Stimulated activated CD4-positive, alpha-beta T cell treated with anti-CD3 and anti-CD28 coated beads, TNF-alpha, amount 100 ng/mL, for 48 hours (primary cell): ENCODE measurements at regions not wholly inside any gene's neighbourhood (a gene's known extent, or its start where the extent isn't known, plus 50 kb on each side); places are given as distances from the start of the nearest gene placed in this dataset.

Source experiments
- DNase-seq, 3 donors: peaks; one replicate each; pipeline ENCODE4 v3.0.0-alpha.2; 2020; ENCODE audit warnings: low read depth in 3 of 3

DNA sequence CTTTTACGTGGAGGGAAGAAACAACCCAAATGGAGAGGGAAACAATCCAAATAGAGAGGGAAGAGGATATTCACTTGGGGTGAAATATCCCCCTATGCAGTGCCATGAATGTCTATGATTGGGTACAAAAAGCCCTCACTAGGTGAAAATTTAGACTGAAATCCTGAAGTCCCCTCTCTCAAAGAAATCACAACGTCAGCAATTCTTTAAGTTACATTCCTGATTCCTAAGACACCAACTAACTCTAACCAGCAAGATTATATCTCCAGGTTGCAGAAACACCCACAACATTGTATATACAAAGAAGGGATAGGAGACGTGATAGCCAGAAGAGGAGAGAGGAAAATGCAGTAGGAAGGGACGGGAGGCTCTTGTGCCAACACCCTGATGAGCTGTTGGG lies 374.3 kb downstream of the DCAF12L2 start:
- no peak for DNase-seq

DNA sequence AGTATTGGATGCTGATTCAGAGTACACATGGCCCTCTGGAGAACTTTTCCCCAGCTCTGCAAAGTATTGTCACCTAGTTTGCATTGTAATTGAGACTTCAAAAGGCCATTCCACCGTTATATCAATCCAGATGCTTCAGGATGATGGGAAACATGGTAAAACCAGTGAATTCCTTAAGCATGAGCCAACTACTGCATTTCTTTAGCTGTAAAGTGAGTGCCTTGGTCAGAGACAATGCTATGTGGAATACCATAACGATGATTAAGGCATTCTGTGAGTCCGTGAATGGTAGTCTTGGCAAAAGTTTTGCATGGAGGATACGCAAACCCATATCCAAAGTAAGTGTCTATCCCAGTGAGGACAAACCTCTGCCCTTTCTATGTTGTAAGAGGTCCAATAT lies 355.2 kb downstream of the DCAF12L2 start:
- DNase-seq = no peak

DNA sequence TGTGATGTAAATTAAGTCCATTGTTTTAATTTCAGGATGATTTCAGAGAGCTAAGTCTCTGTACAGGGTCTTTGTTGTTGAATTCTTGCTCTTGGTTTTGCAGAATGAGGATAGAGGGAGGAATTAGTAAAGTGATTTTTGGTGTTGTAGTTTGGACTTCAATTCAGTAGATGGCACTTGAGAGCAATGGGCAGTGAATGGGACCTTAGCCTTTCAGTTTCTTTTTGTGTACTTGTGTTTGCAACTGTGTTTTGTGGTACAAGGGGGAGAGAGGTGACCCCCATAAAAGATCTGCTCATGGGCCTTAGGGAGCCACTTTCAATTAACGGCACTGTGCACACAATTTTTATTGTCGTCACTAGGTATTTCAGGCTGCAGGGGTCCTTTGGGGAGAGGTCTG lies 340.0 kb downstream of the DCAF12L2 start:
- no peak for DNase-seq

- DNase-seq = no peak
Measured at GRCh38 chrX:125826774-125827451, 339.2 kb downstream of the DCAF12L2 start.

DNA sequence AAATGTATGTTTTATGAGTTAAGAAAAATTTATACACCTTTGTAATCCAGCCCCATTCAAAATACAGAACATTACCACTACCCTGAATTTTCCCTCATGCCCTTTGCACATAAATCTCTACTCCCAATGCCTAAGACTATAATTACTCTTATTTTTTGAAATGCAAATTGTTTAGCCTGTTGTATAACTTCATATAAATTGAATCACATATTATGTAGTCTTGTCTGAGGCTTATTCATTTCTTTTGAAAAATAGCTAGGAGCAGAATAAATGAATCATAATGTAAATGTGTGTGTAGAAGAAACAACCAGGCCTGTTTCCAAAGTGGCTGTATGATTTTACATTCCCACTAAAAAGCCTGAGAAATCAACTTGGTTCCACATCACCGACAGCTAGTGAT lies 319.8 kb downstream of the DCAF12L2 start:
- no peak for DNase-seq

DNA sequence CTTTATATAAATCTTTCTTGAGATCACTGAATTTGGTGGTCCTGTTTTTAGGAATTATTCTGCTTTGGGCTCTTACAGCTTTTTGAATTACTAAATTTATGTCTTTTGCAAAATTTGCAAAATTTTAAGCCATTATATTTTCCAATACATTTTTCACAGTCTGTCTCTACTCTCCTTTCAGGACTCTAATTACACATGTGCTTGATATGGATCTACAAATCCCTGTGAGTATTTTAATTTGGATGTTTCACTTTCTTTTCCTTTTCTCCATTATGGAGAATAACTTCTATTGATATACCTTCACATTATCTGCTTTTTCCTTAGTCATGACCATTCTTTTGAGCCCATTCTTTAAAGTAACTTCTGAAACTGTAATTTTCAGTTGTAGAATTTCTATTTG lies 315.4 kb downstream of the DCAF12L2 start:
- DNase-seq = no peak

- DNase-seq = no peak
Measured at GRCh38 chrX:125883169-125883568, 282.9 kb downstream of the DCAF12L2 start.

DNA sequence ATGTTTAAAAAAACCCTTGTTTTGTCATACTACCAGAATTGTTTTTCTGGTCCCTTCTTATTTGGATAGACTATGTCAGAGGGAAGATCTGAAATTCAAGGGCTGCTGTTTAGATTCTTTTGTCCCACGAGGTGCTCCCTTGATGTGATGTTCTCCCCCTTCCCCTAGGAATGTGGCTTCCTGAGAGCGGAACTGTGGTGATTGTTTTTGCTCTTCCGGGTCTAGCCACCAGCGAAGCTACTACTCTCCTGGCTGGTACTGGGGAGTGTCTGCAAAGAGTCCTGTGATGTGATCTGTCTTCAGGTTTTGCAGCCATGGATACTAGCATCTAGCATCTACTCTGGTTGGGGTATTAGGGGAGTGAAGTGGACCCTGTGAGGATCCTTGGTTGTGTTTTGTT lies 271.1 kb downstream of the DCAF12L2 start:
- no peak for DNase-seq

GRCh38 chrX:125895518-125895917 lies 270.6 kb downstream of the DCAF12L2 start:
- DNase-seq = no peak

DNA sequence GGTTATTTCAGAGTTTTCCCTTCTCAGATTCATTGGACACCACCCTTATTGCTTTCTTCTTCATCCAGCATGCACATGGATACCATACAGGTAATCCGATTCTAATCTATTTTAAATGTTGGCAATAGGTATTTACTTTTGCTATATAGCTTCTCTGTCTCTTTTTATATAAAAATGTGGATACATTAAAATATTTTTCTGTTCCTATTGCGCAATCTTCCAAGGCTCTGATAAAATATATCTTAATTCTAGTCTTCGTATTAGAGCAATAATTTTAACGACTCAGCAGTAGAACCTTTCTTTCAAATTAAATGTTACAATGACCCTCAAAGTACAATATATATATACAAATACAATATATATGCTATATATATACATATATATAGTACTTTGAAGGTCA lies 239.8 kb downstream of the DCAF12L2 start:
- no peak for DNase-seq

GRCh38 chrX:125940985-125941384 lies 225.1 kb downstream of the DCAF12L2 start:
- no peak for DNase-seq

- DNase-seq = no peak
Measured at GRCh38 chrX:125947501-125947900, 218.6 kb downstream of the DCAF12L2 start.

DNA sequence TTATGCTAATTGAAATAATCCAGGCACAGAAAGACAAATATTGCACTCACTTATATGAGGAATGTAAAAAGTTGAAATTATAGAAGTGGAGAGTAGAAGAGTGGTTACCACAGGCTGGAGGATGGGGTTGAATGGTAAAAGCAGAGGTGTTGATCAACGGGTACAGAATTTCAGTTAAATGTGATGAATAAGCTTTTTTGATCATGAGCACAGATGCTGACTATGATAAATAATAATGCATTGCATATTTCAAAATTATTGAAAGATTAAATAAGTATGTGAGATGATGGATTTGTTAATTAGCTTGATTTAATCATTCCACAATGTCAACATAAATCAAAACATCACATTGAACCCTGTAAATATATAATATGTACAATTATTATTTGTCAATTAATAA lies 213.1 kb downstream of the DCAF12L2 start:
- DNase-seq = no peak

DNA sequence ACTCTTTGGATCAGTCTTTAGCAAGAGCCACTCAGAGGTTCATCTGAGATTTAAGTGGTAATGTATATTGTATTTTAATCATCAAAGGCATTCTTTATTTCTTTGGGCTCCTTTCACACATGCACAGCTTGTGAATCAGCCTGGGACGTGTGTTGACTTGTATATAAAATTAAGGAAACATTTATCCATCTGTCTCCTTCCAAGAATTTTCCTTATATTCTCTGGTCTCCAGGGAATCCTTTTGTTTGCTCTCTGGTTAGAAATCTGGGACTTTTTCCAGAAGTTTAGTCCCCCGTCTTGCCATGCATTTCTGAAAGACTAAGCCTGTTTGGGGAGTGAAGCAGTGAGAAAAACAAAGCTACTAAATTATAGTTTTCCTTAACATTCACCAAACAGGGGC lies 212.3 kb downstream of the DCAF12L2 start:
- DNase-seq = no peak

DNA sequence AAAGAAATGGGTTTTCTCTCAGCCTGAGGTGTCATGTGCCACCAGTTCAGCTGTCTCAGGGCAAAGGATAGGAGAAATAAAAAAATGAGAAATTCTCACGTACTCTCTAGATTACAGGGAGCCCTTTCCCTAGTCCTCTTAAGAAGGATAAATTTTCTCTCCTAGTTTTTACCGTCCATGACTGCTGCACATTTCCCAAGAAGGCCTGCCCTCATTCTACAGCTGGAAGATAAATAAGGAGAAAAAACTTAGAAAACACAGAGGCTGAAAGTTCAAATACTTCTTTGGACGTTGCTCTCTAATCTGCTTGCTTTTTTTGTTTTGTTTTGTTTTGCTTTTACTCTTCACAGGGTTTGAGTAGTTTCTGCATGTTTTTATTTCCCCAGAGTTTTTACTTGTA lies 211.9 kb downstream of the DCAF12L2 start:
- DNase-seq = no peak

DNA sequence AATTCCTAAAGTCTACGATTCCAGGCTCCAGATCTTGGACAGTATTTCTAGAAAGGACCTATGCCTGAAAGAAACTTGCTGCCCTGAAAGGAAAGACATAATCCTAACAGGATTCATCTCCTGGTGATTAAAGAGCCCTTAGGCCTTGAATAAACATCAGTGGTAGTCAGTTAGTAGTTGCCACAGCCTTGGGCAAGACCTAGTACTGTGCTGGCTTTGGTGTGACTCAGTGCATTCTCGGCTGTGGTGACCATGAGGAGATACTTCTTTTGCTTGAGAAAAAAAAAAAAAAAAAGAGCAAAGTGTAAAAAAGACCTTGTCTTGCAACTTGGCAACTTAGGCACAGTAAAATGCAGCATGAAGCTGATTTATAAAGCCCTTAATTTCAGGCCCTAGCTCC lies 188.2 kb downstream of the DCAF12L2 start:
- no peak for DNase-seq

DNA sequence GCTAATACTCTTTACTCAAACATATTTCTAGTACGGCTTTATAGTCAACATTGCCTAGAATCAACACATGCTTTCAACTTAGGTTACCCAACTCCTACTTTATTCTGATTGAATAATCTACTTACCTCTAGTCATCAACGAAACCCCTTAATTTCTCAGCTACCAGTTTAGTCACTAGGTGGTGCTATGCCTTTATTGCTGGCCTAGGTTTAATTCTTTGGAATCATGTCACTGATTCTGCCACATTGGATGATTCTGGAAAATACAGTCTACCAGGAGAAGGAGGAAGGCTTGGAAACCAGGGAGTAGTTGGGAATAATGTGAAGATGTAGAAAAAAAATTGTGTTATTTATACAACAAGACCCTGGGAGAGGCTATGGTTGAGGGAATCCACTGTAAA lies 167.7 kb downstream of the DCAF12L2 start:
- DNase-seq = no peak

DNA sequence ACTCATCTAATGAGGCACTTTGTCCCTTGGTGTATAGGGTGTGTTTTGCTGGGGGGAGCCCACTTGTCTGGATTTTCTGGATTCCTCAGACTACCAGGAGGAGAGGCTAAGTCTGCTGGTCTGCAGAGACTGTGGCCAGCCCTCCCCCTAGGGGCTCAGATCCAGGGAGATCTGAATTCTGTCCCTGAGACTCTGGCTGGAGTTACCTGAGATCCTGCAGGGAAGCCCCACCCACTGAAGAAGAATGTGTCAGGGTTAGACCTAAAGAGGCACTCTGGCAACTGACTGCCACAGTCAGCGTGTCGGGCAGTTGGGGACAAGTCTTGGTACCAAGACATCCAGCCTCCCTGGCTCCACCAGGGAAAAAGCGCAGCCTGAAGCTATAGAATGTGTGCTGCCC lies 138.9 kb downstream of the DCAF12L2 start:
- no peak for DNase-seq

GRCh38 chrX:126030021-126030420 lies 136.1 kb downstream of the DCAF12L2 start:
- peak in 1 of 3 donors; percentile 1 for DNase-seq

GRCh38 chrX:126063984-126064383 lies 102.1 kb downstream of the DCAF12L2 start:
- DNase-seq = no peak

DNA sequence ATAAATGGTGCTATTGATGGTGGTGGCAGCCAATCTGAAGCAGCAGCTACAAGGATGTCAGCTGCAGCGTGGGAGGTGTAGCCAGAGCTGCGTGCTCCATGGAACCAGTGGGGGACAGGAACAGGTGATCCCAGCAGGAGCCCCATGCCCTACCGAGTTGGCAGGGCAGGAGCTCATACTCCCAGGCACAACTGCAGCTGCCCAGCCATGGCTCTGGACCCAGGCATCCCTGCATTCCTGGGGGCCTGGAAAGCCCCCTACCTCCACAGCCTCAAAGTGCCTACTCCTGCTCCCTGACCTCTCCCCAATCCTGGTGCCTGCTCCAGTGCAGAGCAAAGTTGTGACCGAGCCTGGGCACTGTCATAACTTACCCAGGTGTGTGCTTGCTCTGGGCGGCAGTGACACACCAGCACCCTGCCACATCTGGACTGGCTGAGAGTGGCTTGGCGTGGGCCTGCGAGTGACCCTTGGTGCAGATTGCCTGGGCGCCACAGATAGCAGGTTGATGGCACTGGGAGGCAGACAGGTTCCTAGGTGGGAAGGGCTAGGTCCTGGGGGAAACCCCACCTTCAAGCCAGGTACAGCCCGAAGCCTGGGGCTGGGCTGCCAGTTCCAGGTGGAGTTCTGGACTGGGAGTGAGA lies 101.1 kb downstream of the DCAF12L2 start:
- no peak for DNase-seq

DNA sequence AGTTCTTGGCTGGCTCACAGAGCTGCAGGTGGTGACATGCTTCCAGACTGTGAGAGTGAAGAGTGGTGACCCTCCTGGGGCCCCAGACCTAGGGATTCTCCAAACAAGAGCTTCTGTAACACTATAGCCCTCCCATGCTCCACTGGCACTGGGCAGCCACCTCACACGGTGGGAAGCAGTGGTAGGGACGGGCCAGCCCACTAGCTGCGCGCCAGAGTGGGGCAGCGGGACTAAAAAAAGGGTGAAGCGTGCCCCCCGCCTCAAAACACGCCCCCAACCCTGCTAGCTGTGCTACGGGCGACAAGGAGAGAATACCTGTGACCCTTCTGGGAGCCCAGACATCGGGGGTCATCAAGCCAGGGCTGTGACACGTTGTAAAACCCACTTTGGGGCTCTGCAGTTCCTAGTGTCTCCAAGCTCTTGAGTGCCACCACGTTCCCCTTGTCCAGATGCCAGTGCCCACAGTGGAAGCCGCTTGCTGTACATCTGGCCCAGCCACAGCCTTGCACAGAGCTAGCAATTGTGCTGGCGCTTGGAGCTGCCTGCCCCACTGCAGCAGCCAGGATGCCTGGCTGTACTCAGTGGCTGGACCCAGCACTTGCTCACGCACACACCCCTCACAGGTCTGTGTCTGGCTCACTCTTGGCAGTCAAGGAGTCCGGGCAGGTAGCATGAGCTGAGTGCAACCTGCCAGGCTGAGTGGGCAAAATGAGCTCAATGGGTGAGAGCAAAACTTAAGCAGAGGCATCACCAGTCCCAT lies 100.0 kb downstream of the DCAF12L2 start:
- no peak for DNase-seq
